ENCODE measurements at regions not wholly inside any gene's neighbourhood (a gene's known extent, or its start where the extent isn't known, plus 50 kb on each side); places are given as distances from the start of the nearest gene placed in this dataset.

DNA sequence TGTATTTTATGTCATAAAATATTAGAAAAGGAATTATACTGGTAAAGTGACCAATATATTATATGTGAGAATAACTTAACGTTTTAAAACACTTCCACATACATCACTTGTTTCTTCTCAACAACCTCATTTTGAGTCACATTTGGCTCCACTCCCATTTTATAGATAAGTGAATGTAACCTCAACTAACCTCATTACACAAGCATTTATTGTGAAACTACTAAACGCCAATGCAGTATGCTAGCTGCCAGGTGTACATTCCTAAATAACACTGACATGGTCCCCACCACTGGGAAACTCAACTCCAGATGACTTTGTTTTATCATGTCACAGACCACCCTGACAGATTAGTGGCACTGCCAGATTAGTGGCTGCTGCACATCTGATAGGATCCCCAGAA is 249.7 kb upstream of the CNTN4 start:
- ATAC-seq (ENCODE audit: insufficient number of reproducible peaks, low FRiP score, low read depth), result no peak
- Histone ChIP-seq H3K9me3 (no peaks in the 10 kb centered on the region), H3K27ac (no peak overlapping the region), H3K4me1 (ENCODE audit: control insufficient read depth in 1 of 2, low read depth in 2 of 2) (no peaks in the 10 kb centered on the region), H3K36me3 (no peaks in the 10 kb centered on the region), H3K4me3 (no peak overlapping the region), H3K27me3 (replicated peaks; ENCODE audit: insufficient read depth) (no peaks in the 10 kb centered on the region)
- DNase-seq (ENCODE audit: low spot score), result no peak
- TF ChIP-seq, protein P1, sequence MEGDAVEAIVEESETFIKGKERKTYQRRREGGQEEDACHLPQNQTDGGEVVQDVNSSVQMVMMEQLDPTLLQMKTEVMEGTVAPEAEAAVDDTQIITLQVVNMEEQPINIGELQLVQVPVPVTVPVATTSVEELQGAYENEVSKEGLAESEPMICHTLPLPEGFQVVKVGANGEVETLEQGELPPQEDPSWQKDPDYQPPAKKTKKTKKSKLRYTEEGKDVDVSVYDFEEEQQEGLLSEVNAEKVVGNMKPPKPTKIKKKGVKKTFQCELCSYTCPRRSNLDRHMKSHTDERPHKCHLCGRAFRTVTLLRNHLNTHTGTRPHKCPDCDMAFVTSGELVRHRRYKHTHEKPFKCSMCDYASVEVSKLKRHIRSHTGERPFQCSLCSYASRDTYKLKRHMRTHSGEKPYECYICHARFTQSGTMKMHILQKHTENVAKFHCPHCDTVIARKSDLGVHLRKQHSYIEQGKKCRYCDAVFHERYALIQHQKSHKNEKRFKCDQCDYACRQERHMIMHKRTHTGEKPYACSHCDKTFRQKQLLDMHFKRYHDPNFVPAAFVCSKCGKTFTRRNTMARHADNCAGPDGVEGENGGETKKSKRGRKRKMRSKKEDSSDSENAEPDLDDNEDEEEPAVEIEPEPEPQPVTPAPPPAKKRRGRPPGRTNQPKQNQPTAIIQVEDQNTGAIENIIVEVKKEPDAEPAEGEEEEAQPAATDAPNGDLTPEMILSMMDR (IDR thresholded peaks at IDR 0.05), result no peak

GRCh38 chr3:1852950-1853349 is 245.7 kb upstream of the CNTN4 start:
- Histone ChIP-seq H3K4me1 (ENCODE audit: control insufficient read depth in 1 of 2, low read depth in 2 of 2) (no peaks in the 10 kb centered on the region), H3K4me3 (no peak overlapping the region), H3K36me3 (no peaks in the 10 kb centered on the region), H3K27ac (no peak overlapping the region), H3K9me3 (no peaks in the 10 kb centered on the region), H3K27me3 (replicated peaks; ENCODE audit: insufficient read depth) (no peaks in the 10 kb centered on the region)
- DNase-seq (ENCODE audit: low spot score) (no peak), ATAC-seq (ENCODE audit: insufficient number of reproducible peaks, low FRiP score, low read depth) (no peak)
- TF ChIP-seq, protein P1 (IDR thresholded peaks at IDR 0.05), result no peak

GRCh38 chr3:1855841-1856240 is 242.8 kb upstream of the CNTN4 start:
- DNase-seq (ENCODE audit: low spot score), result no peak
- TF ChIP-seq, protein P1 (IDR thresholded peaks at IDR 0.05), result no peak
- no peak overlapping the region for H3K27ac ChIP-seq
- H3K36me3 ChIP-seq, result no peaks in the 10 kb centered on the region
- H3K27me3 ChIP-seq (replicated peaks; ENCODE audit: insufficient read depth), result no peaks in the 10 kb centered on the region
- no peaks in the 10 kb centered on the region for H3K9me3 ChIP-seq
- ATAC-seq (ENCODE audit: insufficient number of reproducible peaks, low FRiP score, low read depth), result no peak
- no peaks in the 10 kb centered on the region for H3K4me1 ChIP-seq (ENCODE audit: control insufficient read depth in 1 of 2, low read depth in 2 of 2)
- no peak overlapping the region for H3K4me3 ChIP-seq

DNA sequence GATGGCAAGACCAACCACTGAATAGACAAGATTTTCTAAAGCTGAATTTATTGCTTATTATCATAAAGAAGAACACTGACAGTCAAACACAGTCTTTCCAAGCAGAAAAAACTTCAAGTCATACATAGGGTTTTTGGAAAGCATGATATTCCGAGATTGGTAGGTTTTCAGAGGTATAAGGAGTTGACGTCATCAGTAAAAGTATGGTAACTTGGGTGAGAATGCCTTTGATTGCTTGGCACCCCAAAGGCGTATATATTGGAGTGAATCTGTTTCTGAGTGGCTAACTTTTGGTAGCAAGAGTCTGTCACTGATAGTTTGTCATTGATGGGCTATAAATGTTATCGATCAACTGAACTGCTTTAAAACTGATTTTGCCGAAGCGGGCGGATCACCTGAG is 227.9 kb upstream of the CNTN4 start:
- TF ChIP-seq, protein P1 (IDR thresholded peaks at IDR 0.05), result no peak
- H3K36me3 ChIP-seq, result no peaks in the 10 kb centered on the region
- peaks cover 0 to 3% of the 10 kb centered on the region in 2 donors for H3K4me1 ChIP-seq (ENCODE audit: control insufficient read depth in 1 of 2, low read depth in 2 of 2)
- no peak for ATAC-seq (ENCODE audit: insufficient number of reproducible peaks, low FRiP score, low read depth)
- no peak overlapping the region for H3K27ac ChIP-seq
- H3K4me3 ChIP-seq, result no peak overlapping the region
- DNase-seq (ENCODE audit: low spot score), result no peak
- no peaks in the 10 kb centered on the region for H3K27me3 ChIP-seq (replicated peaks; ENCODE audit: insufficient read depth)
- H3K9me3 ChIP-seq, result no peaks in the 10 kb centered on the region

GRCh38 chr3:1883534-1883933 is 215.1 kb upstream of the CNTN4 start:
- H3K4me3 ChIP-seq, result no peak overlapping the region
- H3K27ac ChIP-seq, result no peak overlapping the region
- H3K4me1 ChIP-seq (ENCODE audit: control insufficient read depth in 1 of 2, low read depth in 2 of 2), result peaks cover 0 to 3% of the 10 kb centered on the region in 2 donors
- TF ChIP-seq, protein P1 (IDR thresholded peaks at IDR 0.05), result no peak
- H3K9me3 ChIP-seq, result no peaks in the 10 kb centered on the region
- ATAC-seq (ENCODE audit: insufficient number of reproducible peaks, low FRiP score, low read depth), result no peak
- no peaks in the 10 kb centered on the region for H3K36me3 ChIP-seq
- no peaks in the 10 kb centered on the region for H3K27me3 ChIP-seq (replicated peaks; ENCODE audit: insufficient read depth)
- DNase-seq (ENCODE audit: low spot score), result no peak

All from thoracic aorta (tissue), 2 donors.